Esophagus muscularis mucosa (tissue), 4 donors: ENCODE measurements at regions not wholly inside any gene's neighbourhood (a gene's known extent, or its start where the extent isn't known, plus 50 kb on each side); places are given as distances from the start of the nearest gene placed in this dataset.
"Not testable (repeated sequence)": the region's sequence is repeated elsewhere in the genome, so short reads cannot be mapped to it uniquely, and the experiment has no call there.

ENCODE experiments used
- DNase-seq: peaks from one replicate; pipeline ENCODE4 v3.0.0-alpha.2; 2017; ENCODE audit errors: extremely low spot score
- H3K27ac ChIP-seq, 4 donors: fragments of 200-600 bp; sonication (generic); replicated peaks in 1 of 4; 1 replicate in 3 of 4; 2 replicates in 1 of 4; pipeline ENCODE4 v1.5.1; 2016 to 2019; ENCODE audit warnings: mild to moderate bottlenecking in 1 of 4
- H3K27me3 ChIP-seq, 4 donors: fragments of 200-600 bp; sonication (generic); one replicate each; pipeline versions ENCODE4 v1.5.1 to v1.6.0; 2016 to 2019
- H3K36me3 ChIP-seq, 4 donors: fragments of 200-600 bp; sonication (generic); one replicate each; pipeline ENCODE4 v1.5.1; 2016 to 2019
- H3K4me1 ChIP-seq, 4 donors: fragments of 200-600 bp; sonication (generic); one replicate each; pipeline ENCODE4 v1.5.1; 2016 to 2019
- H3K4me3 ChIP-seq, 4 donors: fragments of 200-600 bp; sonication (generic); 1 replicate in 2 of 4; 2 replicates in 2 of 4; pipeline ENCODE4 v1.5.1; 2016 to 2019; ENCODE audit warnings: mild to moderate bottlenecking in 4 of 4, moderate library complexity in 1 of 4
- H3K9me3 ChIP-seq, 4 donors: fragments of 200-600 bp; sonication (generic); 1 replicate in 3 of 4; 2 replicates in 1 of 4; pipeline ENCODE4 v1.5.1; 2016 to 2019
- CTCF ChIP-seq, 3 experiments: fragments of 200-600 bp in 2 of 3; fragments of 450-650 bp in 1 of 3; sonication (generic) in 2 of 3; IDR thresholded peaks; one replicate each; pipeline ENCODE4 v1.5.1; 2017 to 2019; ENCODE audit warnings: antibody characterized with exemption in 3 of 3, mild to moderate bottlenecking in 2 of 3, moderate library complexity in 1 of 3
- EP300 ChIP-seq: sonication (generic); formaldehyde crosslinking; IDR thresholded peaks from one replicate; pipeline ENCODE4 v1.6.1; 2017; ENCODE audit warnings: antibody characterized with exemption
- POLR2A ChIP-seq: fragments of 450-650 bp; IDR thresholded peaks from one replicate; pipeline ENCODE4 v1.6.1; 2017; ENCODE audit warnings: antibody characterized with exemption, moderate library complexity, mild to moderate bottlenecking, low read depth
- POLR2AphosphoS5 ChIP-seq, 2 donors: sonication (generic); formaldehyde crosslinking; IDR thresholded peaks; one replicate each; pipeline ENCODE4 v1.6.1; 2017; ENCODE audit warnings: antibody characterized with exemption in 2 of 2
- WGBS: methylation state at CpG from one replicate; pipeline ENCODE4 v1.1.5; 2018; 5-methylcytosine and 5-hydroxymethylcytosine counted together
- intact Hi-C: fragments of 100-400 bp; cut with DNase I; formaldehyde crosslinking; loops from one replicate; pipeline ENCODE4 v1.15.1; 2023

DNA sequence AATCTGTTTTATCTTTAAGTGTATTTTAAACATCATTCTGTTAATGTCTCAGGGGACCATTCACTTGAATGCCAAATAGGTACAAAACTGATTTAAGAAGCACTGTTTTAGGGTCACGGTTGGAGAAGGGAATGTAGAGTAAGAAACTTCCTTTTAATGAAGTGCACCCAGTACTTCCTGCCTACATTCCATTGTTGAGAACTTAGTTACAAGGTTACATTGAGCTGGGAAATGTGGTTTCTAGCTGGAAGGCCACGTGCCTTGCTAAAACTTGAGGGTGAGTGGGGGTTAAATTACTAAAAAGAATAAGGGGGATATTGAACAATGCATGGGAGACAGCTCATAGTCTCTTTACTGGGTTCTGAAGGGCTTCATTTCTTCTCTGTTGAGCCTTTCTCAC lies 78.3 kb upstream of the TBC1D5 start:
- intact Hi-C loops, result no loop called here
- Histone ChIP-seq H3K27ac (no peak overlapping the region), H3K36me3 (no peaks in the 10 kb centered on the region), H3K4me3 (no peak overlapping the region), H3K27me3 (no peaks in the 10 kb centered on the region), H3K9me3 (no peaks in the 10 kb centered on the region), H3K4me1 (no peaks in the 10 kb centered on the region)
- no peak for DNase-seq
- no peak for TF ChIP-seq POLR2AphosphoS5 (IDR thresholded peaks at IDR 0.05)
- TF ChIP-seq EP300, result no peak
- no peak for TF ChIP-seq POLR2A
- no peak for TF ChIP-seq CTCF (IDR thresholded peaks at IDR 0.05)
- 41% methylated on average over 2 of the region's 2 CpGs for WGBS

GRCh38 chr3:17820275-17820674 lies 77.8 kb upstream of the TBC1D5 start:
- H3K27me3 ChIP-seq, result no peaks in the 10 kb centered on the region
- H3K4me3 ChIP-seq, result no peak overlapping the region
- H3K9me3 ChIP-seq, result no peaks in the 10 kb centered on the region
- DNase-seq, result no peak
- no peaks in the 10 kb centered on the region for H3K4me1 ChIP-seq
- TF ChIP-seq POLR2AphosphoS5 (IDR thresholded peaks at IDR 0.05) (no peak), POLR2A (no peak), CTCF (IDR thresholded peaks at IDR 0.05) (no peak), EP300 (no peak)
- H3K27ac ChIP-seq, result no peak overlapping the region
- intact Hi-C loops, result no loop called here
- no peaks in the 10 kb centered on the region for H3K36me3 ChIP-seq

DNA sequence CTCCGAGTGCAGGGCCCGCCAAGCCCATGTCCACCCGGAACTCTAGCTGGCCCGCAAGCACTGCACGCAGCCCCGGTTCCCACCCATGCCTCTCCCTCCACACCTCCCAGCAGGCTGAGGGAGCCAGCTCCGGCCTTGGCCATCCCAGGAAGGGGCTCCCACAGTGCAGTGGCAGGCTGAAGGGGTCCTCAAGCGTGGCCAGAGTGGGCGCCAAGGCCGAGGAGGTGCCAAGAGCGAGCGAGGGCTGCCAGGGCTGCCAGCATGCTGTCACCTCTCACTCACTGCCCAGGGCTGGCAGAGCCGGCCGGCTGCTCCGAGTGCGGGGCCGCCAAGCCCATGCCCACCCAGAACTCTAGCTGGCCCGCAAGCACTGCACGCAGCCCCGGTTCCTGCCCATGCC lies 75.5 kb upstream of the TBC1D5 start:
- intact Hi-C loops, DNase-seq, H3K36me3 ChIP-seq, H3K27me3 ChIP-seq, H3K27ac ChIP-seq, H3K4me1 ChIP-seq, H3K9me3 ChIP-seq, H3K4me3 ChIP-seq: not testable (repeated sequence)
- WGBS, result over 99% methylated on average over 20 of the region's 20 CpGs

DNA sequence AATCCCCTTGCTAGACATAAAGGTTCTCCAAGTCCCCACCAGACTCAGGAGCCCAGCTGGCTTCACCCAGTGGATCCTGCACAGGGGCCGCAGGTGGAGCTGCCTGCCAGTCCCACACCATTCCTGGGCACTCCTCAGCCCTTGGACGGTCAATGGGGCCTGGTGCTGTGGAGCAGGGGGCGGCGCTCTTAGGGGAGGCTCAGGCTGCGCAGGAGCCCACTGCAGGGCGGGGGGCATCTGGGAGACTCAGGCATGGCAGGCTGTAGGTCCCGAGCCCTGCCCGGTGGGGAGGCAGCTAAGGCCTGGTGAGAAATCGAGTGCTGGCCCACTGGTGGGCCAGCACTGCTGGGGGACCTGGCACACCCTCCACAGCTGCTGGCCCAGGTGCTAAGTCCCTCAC lies 75.1 kb upstream of the TBC1D5 start:
- TF ChIP-seq CTCF (IDR thresholded peaks at IDR 0.05) (no peak), POLR2A (no peak), EP300 (no peak), POLR2AphosphoS5 (IDR thresholded peaks at IDR 0.05) (no peak)
- no peak overlapping the region for H3K27ac ChIP-seq
- no peaks in the 10 kb centered on the region for H3K4me1 ChIP-seq
- H3K9me3 ChIP-seq, result no peaks in the 10 kb centered on the region
- intact Hi-C loops, result no loop called here
- no peaks in the 10 kb centered on the region for H3K36me3 ChIP-seq
- DNase-seq, result no peak
- H3K4me3 ChIP-seq, result no peak overlapping the region
- no peaks in the 10 kb centered on the region for H3K27me3 ChIP-seq
- 95% methylated on average over 8 of the region's 9 CpGs for WGBS

GRCh38 chr3:17816839-17817238 lies 74.4 kb upstream of the TBC1D5 start:
- H3K4me3 ChIP-seq, H3K36me3 ChIP-seq, H3K27ac ChIP-seq, intact Hi-C loops, H3K27me3 ChIP-seq, H3K9me3 ChIP-seq, DNase-seq, H3K4me1 ChIP-seq: not testable (repeated sequence)
- 89% methylated on average over 3 of the region's 3 CpGs for WGBS

- intact Hi-C loops, H3K36me3 ChIP-seq, DNase-seq, H3K4me1 ChIP-seq, H3K27ac ChIP-seq, H3K9me3 ChIP-seq, H3K4me3 ChIP-seq, H3K27me3 ChIP-seq: not testable (repeated sequence)
- 88% methylated on average over 7 of the region's 7 CpGs for WGBS
Measured at GRCh38 chr3:17812328-17812727, 69.9 kb upstream of the TBC1D5 start.
